ENCODE measurements at regions not wholly inside any gene's neighbourhood (a gene's known extent, or its start where the extent isn't known, plus 50 kb on each side); places are given as distances from the start of the nearest gene placed in this dataset.

GRCh38 chr5:30845194-30845593 is 348.3 kb upstream of the CDH6 start:
- no peak for DNase-seq

DNA sequence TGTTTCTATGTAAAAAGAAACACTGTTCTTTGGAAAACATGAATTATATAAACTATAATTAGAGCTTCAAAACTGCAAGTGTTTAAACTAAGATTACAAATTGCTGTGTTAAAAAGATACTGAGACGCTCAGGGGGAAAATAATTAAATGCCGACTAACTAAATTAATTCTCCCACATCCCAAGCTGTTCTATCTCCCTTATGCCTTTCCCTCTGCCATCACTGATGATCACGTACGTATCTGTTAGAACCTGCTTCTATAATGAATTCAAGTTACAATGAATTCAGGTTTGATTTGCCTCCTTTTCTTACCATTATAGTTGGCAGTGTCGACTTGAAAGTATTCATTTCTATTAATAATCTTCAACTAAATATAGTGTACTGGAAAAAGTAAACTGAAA is 349.9 kb upstream of the CDH6 start:
- no peak for DNase-seq

DNA sequence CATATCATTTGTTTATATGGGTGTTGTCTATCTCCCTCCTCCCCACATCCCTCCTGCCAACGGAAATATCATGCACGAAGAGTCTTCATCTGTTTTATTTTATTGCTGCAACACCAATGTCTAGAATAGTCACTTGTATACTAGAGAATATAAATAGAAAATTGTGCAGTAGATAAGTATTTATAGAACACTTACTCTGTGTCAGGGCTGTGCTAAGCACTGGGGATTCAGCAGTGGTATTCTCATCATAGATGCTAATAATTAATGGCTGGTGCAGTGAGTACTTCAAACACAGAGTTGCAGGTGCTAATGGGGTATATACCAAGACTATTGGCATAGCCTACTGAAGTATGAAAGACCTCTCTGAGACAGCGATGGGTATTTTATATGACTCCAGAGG is 353.5 kb upstream of the CDH6 start:
- no peak for DNase-seq

- no peak for DNase-seq
Observed at GRCh38 chr5:30838936-30839496, 354.5 kb upstream of the CDH6 start.

DNA sequence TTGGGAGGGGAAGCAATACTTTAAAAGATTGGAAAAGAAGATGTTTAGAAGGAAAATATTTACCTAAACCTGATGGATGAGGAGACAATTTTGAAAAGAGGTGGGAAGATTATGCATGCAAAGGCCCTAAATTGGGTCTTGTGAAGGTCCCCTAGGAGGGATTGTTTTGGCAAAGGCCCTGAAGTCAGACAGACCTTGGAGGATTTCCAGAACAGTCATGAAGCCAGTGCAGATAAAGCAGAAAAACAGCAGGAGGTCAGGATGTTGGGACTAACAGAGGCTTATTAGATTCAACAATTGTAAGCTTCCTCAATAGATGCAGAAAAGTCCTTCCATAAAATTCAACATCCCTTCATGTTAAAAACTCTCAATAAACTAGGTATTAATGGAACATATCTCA is 361.0 kb upstream of the CDH6 start:
- DNase-seq, result no peak

- no peak for DNase-seq
Observed at GRCh38 chr5:30831605-30832004, 361.9 kb upstream of the CDH6 start.

GRCh38 chr5:30831123-30831522 is 362.4 kb upstream of the CDH6 start:
- no peak for DNase-seq

DNA sequence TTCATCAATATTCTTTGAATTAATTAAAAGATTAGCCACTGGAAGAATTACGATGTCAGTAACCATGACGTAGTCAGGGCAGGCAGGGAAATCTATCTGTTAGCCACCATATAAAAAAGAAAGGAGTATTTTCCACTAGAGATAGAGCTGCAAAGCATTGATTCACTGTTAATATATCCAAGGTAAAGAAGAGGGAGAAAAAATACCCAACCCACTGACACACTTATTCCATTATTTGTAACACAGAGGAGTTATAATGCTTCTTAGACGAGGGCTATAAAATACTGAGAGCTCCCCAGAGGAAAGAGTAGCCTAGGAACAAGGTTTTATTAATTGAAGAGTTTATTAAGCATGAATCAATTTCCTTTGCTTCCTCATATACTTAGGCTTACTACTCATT is 382.2 kb upstream of the CDH6 start:
- DNase-seq, result no peak

DNA sequence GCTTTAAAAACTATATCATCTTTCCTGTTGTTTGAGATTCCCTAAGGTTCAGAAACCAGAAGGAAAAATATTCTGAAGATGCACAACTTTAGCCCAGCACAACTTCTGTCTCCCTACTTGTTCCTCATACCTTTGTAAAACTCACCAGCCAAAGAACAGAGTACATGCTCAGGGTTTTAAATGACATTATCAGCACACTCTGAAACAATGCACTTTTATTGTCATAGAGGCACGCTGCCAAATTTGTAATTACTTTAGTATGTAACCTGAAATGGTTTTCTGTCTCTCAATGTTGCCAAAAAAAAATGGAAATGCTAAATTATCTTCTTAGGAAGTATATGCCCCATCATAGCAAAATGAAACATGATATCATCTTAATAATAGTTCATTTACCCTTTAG is 383.6 kb upstream of the CDH6 start:
- DNase-seq, result no peak

DNA sequence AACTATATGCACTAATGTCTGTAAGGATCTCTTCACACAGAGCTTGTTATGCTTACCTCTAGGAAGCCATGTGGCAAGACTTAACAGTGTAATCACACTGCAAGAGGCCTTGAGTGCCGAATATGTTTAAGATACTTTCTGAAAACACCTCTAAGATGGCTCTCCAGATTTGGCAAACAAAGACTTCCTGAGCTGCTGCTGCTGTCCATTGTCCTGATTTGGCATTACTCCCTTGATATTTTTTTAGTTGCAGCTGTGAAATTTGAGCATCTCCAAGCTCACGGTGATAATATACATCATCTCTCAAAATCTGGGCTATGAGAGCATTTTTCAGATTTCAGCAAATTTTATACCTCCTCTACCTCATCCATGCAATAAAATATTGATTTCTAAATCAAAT is 384.5 kb upstream of the CDH6 start:
- no peak for DNase-seq

GRCh38 chr5:30804739-30805505 is 388.6 kb upstream of the CDH6 start:
- DNase-seq, result no peak

DNA sequence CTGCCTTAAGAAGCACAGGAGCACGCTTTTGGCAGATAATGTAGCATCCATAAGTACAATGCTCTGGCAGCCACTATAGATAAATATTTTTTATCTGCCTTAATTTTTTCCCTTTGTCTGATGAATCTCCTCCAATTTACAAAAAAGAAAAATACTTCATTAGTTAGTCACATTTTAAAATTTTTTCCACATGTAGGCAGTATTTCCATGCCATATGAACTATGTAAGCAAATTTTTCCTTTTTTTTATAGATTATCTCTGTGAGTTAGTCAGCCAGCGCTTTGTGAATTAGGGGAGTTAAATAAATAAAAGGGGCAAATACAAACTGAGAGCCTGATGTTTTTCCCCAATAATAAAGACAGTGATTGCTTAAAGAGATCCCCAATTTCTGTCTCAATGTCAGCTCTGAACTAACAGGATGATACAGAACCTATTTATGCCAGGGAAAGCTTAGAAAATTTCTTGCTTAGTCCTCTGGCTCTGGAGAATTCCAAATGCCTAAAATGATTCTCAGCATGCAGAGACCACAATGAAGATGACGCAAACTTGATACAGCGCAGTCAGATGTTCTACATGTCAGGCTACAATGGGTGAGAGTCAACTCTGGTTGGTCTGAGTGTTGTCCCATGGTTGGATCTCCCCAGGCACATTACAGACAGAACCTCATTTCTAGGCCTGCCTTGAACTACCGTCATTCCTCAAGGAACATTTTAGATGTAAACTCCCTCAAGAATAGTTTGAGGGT is 390.4 kb upstream of the CDH6 start:
- DNase-seq, result no peak

DNA sequence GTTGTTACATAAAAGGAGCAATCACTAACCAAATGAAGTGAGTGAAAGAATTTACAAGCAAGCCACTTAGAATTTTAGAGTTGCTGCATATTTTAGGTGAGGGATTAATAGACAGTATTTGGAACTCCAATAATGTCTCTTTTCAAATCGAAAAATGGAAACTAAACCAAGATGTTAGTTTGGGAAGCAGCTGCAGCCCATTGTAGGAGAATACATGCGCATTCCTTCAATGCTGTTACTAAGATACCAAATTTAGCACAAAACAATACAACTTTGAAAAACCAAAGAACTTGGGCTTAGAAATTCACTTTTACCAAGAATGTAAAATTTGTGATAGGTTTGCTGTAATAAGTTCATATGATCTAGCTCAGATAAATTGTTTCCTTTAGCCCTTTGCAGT is 411.8 kb upstream of the CDH6 start:
- no peak for DNase-seq

- no peak for DNase-seq
Observed at GRCh38 chr5:30768056-30768690, 425.3 kb upstream of the CDH6 start.

DNA sequence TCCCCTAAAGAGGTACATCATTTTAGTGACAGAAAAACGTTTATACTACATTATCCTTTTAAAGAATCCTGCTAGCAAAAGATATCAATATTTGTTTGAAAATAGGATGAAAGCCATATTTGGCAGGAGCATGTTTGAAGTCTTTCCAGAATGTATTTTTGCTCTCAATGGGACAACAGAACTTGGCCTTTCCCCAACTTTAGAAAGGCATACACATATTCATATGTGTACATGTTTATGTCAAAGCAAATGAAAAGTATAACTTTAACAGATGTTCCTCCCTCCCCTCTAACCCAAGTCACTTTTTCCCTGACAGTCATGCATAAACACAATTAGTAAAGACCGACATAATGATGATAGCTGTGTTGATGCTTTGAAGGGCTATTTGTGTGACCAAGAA is 427.8 kb upstream of the CDH6 start:
- no peak for DNase-seq

DNA sequence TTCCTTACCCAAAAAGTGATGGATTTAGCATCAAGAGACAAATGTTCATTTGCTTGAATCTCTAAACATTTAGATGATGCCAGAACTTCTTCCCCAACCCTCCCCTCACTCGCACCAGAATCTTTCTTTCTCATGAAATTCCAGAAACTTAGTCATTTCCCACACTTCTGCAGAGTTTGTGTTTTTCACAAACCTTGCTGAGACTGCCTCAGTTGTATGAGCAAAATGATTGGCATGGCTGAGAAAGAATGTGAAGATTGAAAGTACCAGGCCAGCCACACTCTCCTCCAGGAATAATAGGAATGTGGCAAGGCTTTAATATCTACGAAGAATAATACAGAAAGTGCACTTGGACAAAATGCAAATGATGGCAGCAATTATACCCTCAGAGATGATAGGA is 428.3 kb upstream of the CDH6 start:
- no peak for DNase-seq

DNA sequence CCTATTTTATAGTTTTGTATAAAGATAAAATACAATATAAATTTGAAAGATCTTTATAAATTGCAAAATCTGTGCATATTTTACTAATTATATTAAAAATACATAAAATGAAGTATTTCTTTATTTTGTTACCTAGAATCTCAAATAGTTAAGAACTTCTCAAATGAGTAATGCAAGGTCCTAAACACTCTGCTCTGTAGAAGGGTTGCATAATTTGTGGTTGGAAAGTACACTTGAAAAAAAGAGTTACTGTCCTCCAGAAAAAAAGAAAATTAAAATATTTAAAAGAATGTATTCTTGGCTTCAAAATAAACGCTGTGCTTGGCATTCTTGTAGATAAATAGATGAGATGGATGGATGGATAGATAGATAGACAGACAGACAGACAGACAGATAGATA is 428.8 kb upstream of the CDH6 start:
- no peak for DNase-seq

DNA sequence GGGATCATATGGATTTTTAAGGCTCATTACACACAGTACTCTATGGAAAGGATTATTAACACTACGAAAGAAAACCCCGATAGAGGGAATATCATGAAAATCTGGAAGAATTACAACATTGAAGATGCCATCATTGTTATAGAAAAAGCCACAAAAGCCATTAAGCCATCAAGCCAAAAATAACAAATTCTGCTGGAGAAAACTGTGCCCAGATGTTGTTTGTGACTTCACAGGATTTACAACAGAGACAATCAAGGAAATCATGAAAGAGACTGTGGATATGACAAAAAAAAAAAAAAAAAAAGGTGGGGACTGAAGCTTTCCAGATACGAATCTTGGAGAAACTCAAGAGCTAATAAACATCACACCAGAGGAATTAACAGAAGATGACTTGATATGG is 433.8 kb upstream of the CDH6 start:
- no peak for DNase-seq

DNA sequence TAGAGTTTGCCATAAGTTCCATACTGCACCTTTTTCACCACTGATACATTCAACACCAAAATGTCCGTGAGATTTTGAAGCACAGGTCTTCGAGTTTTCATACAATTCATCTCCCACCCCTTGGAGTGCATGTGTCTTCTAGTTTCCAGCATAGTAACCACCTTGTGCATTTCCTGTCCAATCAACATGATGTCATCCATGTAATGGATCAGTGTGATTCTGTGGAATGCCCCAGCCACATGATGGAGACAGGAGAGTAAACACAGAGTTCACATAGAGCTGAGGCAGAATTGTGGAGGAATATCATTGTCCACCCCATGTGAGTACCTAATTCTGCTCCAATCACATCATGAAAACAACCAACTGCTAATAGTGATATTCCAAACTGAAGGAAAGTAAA is 441.5 kb upstream of the CDH6 start:
- no peak for DNase-seq

DNA sequence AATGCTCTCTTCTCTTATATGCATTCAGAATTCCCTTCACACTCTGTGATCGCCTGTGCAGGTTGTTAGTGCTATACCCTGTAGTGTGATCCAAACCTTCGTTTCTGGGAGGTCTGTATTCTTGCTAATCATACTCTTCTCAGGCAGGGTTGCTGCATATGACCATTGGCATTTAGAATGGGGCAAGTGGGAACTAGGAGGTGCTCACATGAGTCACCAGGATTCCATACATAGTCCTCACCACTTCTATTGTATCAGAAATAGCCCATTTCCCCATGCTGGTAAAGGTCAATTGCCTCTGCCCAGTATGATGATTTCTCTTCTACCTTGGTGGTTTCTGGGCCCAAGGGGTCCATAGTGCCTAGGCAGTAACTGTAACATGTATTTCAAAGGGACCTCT is 443.5 kb upstream of the CDH6 start:
- DNase-seq, result no peak

- no peak for DNase-seq
Observed at GRCh38 chr5:30747412-30747811, 446.1 kb upstream of the CDH6 start.

DNA sequence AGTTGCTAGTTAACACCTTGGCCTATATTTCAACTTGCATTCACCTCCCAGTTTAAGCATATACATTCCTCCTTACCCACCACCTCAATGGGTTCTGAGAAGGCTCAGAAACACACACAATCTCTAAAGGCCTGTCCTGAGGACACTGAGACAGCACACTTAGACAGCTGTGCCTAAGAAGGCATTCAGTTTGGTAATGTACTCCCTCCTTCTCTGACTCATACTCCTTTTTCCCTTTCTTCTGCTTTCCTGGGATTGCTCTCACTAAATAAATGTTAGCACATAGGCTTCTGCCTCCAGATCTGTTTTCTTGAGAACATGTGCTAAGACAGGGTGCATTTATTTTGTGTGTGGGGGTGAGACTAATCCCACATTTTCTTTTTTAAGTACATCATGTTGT is 456.8 kb upstream of the CDH6 start:
- no peak for DNase-seq

DNA sequence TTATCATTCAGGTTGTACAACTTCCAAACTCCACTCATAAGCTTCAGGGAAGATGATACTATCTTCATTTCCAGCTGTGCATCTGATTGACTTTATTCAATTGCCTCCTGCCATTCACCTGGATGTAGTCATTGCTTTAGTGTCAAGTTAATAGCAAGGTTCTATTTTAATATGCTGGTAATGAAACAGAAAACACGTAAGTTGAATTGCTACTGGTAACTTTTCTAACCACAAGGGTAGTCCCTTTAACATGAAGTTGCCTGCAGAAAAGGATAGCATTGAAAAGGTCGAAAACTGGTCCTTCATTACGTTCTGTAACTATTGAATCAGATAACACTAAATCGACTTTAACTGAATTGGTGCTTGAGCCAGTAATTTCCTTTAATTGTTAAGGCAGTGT is 459.4 kb upstream of the CDH6 start:
- DNase-seq, result no peak

- DNase-seq, result no peak
Observed at GRCh38 chr5:30725073-30725472, 468.4 kb upstream of the CDH6 start.
